NCI-H1930 (cell line): ENCODE measurements at regions not wholly inside any gene's neighbourhood (a gene's known extent, or its start where the extent isn't known, plus 50 kb on each side); places are given as distances from the start of the nearest gene placed in this dataset.

Source experiments
- DNase-seq, 2 experiments: peaks; one replicate each; lab custom pipeline; 2025; lab: John Stamatoyannopoulos, UW

DNA sequence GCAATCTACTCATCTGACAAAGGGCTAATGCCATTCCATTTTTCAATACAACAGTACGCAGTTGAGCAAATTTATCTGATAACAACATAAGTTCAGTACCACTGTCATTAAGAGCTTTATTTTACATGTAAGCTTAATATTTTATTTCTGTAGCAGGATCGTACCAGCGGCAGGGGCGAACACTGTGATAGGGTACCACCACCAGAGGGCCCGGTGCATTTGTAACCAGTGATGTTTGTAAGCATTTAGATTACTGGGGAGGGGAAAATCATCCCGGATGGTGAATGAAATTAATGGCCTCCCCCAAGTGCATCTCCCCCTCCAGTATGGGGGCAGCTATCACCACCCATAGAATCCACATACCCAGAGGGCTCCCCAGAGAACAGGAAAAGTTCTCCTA is 179.0 kb downstream of the ADGRA3 start:
- no peak for DNase-seq

DNA sequence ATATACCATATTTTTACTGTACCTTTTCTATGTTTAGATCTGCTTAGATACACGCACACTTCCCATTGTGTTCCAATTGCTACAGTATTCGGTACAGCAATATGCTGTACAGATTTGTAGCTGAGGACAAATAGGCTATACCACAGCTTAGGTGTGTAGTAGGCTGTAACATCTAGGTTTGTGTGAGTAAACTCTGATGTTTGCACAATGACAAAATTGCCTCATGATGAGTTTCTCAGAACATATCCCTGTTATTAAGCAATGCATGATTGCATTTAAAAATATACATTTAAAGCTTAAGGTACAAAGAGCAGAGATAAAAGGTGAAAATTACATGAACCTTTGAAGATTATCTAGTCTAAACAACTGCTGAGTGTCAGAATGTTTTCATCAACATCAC is 181.7 kb downstream of the ADGRA3 start:
- no peak for DNase-seq

DNA sequence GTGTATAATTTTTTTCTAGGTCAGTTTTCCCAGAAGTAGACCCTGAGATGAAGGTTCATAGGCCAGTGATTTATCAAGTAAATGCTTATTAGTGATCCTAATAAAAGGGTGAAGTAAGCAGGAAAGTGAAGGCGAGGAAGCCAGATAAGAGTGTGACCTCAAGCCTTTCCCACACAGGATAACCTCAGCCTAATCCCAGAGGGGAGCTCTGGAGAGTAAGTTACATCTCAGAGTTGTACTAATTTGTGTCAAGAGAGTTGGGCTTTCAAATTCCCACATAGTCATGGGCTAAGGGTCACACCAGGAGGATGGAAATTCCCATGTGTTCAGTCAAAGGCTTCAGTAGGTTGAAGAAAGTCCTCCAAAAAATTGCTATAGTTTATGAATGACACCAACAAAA is 191.4 kb downstream of the ADGRA3 start:
- DNase-seq, result no peak

DNA sequence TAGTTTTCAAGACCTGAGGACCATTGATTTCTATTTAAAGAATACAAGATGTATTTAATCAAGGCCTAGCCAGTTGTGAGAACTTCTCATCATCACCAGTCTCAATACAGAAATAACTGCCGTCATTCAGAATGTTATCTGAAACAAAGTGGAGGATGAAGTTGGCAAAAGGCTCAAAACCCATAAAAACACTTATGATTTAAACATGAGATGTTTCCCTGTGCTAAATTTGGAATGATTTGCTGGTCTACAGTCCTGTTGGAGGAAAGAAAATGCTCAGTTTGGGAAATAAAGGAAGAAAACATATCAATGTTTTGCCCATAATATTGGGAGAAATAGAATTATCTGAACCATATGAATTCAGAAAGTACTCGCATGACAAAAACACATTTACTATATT is 192.2 kb downstream of the ADGRA3 start:
- DNase-seq, result no peak

DNA sequence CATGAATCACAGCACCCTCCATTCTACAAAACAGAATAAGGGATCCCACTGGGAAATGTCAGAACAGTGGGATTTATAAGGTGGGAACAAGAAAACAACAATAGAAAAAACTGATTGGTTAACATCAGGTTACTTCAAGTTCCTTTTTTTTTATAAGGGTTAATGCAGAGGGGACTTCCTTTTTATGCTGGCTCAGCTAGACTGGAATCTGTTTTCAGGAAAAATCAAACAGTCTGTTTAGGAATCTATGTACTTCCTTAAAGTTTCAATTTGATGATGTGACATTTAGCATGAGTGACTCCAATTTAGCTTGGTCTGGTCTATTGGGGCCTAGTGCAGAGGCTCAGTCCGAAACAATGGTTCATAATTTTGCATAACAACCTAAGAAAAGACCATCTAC is 192.9 kb downstream of the ADGRA3 start:
- no peak for DNase-seq

DNA sequence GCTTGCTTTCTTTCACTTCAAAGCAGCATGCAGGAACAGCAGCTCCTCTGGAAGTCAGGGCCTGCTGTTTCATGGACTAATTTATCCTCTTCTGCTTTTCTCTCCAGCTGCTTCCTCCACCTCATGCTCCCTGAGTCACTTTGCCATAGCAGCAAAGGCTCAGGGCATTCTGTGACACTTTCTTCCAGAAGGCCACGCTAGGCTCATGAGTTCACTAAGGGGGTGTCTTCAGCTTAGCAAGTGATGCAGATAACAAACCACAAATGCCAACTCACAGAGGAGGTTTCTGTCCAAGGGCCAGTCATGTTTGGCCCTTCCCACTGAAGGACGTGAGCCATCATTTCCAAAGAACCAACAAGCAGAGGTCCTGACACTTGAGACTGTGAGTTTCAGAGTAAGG is 200.2 kb downstream of the ADGRA3 start:
- DNase-seq, result no peak

DNA sequence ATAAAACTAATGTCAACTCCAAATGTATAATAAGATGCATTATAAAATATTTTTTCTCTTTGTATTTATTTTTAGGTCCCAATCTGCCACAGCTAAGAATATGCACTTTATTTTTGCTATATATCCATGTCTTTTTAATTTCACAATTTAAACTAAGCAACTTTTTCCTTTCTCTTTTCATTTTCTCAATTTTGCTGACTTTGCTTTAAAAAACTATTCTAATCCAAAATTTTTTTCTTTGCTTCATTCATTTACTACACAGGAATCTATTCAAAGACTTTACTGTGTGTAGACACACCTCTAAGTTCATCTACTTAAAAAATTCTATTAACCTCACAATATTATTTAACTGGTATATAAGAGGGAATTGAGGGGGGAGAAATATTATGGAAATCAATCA is 201.9 kb downstream of the ADGRA3 start:
- DNase-seq, result no peak

DNA sequence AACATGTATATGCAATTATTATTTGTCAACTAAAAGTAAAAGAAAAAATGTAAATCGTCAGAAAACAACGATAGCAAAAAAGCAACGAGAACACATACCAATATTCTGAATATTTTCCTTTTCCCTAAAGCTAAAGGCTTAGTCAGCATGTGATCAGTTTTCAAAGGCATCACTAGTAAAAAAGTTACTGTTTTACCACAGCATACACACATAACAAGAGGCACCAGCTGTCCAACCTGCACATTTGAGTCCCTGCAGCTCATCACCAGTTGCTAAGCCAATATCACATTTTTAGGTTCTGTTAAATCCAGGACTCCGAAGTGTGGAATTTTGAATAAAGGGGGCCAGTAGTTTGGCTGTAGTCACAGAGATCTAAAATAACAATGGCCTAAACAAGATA is 203.8 kb downstream of the ADGRA3 start:
- no peak for DNase-seq

DNA sequence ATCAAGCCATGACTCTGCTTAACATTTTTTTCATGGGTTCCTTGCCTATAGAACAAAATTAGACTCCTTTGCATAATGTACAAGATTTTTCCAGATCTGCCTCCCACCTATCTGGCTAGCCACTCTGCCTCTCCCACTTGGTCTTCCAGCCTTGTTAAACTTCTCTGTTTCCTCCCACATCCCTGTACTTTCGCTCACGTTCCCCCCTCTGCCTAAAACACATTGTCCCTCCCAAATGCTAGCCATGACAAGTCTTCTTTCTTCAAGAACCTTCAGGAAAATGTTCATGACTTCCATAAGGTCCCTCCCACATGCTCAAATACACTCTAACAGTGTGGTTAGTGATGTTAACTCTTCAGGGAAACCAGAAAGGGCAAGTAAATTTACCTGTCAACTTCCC is 214.6 kb downstream of the ADGRA3 start:
- DNase-seq, result no peak

DNA sequence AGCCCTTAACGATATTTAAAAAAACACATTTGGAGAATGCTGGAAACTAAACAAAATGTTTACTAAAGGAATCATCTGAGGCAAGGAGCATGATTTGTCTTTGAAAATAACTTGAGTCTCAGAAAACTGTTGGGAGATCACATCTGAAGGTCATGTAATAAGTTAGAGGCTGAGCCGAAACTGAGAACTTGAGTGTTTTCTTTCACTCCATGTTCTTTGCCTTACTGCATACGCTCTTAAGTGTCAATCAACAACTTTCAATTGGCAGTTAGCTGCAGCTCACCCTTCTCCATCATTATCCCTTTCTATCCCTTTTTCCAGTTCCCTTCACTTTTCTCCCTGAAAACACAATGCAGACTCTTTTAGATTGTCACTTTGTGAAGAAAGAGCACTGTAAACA is 216.2 kb downstream of the ADGRA3 start:
- DNase-seq, result no peak

DNA sequence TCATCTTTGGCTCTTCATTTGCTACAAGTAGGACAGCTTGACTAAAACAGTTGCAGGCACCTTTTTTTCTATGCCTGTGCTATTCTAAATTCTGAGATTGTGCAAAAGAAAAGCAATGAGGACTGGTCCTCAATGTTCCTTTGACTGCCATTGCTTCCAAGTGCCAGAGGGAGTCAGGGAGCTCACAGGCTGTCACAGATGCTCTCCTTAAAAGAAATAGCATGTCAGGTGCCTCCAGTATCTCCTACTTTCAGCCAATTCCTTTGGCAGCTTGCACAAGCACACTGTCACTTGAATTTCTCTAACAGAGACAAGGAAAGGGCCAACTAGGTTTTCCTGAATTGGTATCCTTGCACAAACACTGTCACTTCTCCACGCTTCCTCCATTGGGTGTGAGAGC is 228.2 kb downstream of the ADGRA3 start:
- no peak for DNase-seq

DNA sequence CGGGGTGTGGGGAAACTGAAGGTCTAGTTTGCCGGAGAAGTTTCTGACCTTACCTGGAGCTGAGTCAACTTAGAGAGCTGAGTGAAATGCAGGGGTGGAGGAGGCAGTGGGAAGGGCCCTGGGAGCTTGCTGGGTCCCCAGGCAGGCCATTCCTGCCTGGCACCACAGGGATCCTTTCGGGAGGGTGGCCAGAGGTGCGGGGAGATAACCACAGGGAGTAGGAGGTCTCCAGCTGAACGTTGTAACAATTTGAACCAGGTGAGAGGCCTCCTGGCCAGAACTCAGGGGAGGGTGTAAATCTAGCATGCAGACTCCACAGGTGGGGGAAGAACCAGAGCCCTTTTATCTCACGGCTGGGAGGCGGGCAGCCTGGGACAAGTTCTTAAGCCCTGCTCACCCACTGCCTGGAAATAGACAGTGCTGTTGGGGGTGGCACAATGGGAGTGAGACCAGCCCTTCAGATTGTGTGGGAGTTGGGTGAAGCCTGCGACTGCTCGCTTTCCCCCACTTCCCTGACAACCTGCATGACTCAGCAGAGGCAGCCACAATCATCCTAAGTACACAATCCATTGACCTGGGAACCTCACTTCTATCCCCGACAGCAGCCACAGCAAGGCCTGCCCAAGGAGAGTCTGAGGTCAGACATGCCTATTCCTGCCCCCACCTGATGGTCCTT is 247.4 kb downstream of the ADGRA3 start:
- no peak for DNase-seq

DNA sequence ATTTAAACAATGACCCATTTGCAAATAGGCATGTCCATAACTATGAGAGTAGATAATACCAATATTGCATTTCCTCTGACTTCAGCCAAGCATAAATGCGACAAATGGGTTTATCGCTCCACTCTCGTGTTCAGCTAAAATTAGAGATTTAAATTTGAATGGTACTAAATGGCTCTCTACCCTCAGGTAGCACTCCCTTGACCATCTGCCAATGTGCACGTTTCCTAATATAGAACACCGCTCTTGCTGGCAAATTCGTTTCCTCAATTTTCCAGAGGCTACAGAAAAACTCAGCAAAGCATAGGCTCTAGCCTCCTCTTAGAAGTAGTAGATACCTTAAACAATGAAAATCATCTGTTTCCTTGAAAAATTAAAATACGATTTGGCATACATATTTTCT is 251.6 kb downstream of the ADGRA3 start:
- DNase-seq, result peak in 1 of 2 experiments; percentile 54

DNA sequence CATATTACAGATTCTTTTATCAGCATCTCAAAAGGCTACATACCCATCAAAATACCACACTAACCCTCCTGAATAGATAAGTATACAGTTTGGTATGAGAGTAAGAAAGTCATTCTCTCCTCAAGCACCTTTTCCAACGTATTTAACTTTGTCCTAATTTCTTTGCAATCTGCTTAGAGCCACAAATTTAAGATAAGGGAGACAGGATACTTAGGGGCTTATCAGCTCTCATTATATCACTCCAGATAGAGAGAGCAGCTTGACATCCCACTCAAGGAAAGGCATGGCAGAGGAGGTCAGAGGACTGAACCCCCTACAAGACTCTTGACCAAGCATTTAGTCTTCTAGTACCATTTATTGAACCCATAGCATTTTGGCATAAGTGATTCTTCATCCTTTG is 262.4 kb downstream of the ADGRA3 start:
- no peak for DNase-seq

DNA sequence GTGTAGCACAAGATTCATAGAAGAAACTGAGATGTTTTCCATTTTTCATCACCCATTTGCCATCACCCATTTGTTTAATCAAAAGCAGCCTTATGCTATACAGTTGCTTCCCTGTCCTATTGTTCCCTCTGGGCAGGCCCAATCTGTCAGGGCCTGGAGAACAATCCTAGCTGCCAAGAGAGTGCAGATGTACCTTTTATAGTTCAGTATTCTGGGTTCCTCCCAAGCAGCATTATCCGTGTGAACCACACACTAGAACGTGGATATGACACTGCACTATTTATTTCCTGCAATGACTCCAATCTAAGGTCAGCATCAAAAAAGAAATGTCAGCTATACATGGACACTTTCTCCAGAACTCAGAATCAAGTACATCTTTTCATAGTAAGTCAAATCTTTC is 269.0 kb downstream of the ADGRA3 start:
- no peak for DNase-seq

DNA sequence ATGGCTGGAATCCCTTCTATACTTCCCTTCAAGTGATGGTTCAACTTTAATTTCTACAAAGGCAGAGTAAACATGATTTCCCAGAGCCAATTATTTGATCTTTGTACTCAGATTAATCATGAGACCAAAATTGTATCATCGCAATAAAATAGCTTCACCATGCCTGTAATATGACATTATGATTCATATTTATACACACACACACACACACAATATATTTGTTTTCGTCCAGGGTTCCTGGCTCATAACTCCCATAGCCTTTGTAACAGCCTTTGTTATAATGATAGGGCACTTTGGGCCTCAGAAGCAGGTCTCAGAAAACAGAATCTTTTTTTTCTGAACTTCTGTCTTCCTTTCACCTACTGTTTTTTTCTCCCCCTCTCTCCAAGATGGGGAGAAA is 270.6 kb downstream of the ADGRA3 start:
- DNase-seq, result no peak

DNA sequence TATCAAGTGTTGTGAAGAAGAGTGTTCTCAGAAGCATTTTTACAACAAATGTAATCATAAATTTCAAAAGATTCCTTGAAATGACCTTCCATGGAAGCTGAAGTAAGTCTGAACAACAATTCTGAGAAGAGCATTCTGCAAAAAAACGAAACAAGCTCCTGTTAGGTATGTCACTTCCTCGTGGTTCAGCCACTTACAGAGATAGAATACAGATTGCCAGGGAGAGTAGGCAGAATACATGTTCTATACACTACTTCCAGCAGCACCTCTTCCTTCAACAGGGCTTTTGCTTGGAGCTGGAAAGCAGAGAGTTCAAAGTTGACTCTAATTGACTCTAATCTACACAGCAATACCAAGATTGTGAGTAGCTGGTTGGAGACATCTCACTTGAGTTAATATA is 274.5 kb downstream of the ADGRA3 start:
- DNase-seq, result no peak

DNA sequence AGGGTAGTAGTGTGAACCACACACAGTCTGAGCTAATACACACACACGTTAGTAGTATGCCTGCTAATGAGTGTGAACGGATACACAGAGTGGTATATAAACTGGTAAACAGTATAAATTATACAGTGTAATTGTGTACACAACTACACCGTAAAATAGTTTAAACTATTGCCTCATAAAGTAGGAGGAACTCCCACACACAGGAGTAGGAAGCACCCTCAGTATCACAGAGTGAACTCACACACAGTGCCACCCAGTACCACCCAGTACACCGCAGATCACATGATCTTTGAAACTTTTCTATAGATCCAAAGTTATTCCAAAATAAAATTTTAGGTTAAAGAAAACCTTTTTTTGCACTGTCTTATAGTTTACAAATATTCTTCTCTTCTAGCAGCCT is 275.1 kb downstream of the ADGRA3 start:
- DNase-seq, result no peak

DNA sequence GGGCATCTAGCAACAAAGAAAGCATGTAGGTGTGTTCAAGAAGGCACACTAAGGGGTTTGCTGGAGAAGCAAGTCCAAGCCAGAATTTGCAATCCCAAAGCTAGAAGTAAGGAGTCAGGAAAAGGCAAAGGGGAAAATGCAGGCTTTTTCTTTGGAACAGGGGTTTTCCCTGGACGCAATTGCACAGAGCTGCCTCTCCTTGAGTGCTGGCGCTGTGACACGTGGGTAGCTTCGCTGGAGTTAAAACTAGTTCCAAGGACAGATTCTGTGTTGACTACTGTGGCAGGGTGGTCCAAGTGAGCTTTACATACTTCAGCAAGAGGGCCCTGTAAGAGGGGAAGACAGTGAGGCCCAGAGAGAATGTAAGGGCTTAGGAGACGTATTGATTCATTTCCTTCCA is 277.1 kb downstream of the ADGRA3 start:
- no peak for DNase-seq

DNA sequence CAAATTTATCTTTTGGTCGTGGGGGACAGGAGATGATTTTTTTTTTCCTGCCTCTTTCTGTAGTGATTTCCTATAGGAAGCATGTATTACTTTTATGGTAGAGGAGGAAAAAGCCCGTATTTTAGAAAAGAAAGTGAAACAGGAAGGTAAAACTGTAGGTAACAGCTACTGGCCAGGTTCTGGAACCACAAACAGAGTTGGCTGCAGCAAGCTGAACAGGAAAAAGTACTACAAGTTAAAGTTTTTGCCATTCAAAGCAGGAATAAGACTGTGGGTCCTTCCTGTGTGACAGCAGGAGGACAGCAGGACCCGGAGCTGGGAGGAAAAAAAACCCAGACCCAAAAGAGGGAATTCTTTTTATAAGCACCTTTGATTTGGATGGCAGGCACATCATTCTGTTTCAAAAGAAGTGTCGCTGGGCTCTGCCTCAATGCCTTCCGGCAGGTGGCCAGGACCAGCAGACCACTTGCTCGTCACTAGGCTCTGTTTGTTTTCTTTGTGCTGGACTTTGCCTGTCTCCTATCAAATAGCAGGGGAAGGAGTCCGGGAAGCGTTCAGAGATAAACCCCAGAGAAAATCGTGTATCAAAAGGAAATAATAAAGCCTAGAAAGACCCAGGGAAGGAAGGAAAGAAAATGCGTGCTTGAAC is 277.9 kb downstream of the ADGRA3 start:
- no peak for DNase-seq

DNA sequence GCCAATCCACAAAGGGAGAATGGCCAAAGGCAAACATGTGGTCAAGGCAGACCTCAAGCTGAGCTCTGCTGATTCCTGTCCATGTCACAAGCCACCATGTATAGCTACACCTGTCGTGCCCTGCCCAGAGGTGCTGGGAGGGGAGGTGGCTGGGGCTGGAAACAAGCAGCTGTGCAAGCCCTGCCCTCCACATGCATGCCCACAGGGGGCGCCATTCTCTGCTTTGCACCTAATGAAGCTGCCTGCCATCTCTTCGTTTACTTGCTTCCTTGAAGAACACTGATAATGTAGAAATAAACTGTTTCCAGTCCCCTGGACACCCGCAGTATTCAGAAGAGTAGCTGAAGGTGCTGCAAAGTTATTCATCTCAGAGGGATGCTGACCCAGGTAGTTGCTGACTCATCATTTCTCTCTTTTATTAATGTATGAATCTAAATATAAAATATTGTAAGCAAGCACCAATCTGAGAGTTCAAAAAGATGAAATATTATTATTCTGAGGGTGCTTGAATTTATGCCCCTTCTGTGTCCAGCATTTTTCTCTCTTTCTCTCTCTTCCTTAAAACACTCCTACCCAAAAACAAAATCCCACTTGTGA is 278.6 kb downstream of the ADGRA3 start:
- DNase-seq, result peak in 1 of 2 experiments; percentile 0

DNA sequence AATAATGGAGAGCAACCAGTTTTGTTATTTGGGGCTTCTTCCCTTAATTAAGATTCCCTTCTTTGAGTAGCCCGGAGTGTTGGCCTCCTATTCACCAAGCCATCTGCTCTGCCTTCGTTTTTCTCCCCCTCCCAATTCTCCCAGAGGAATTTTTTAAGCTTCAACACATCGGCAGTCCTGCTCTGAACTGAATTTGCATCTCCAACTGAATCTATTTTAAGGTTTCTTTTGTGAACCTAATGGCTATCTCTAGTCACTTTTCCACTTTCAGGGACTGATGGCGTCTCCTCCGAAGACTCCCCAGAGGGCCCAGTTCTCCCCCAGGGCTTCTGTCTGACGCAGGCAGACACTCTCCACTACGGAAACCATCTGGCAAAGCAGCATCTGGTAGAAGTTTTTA is 280.2 kb downstream of the ADGRA3 start:
- no peak for DNase-seq

DNA sequence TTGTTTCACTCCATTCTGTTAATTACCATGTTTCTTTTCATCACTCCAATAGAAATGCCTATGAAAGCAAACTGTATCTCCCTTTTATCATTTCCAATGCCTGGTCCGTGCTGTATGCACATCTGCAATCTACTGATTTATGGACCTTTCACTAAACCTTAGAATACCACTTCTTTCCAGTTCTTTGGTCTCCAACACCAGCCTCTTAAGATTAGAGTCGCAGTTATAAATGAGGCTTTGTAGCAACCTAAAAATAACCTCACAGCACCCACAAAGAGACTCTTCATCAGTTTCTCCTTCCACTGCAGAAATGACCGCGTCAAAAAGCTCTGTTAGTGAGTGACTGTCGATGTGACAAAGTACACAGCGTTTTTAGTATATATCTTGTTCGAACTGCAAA is 282.6 kb downstream of the ADGRA3 start:
- no peak for DNase-seq

DNA sequence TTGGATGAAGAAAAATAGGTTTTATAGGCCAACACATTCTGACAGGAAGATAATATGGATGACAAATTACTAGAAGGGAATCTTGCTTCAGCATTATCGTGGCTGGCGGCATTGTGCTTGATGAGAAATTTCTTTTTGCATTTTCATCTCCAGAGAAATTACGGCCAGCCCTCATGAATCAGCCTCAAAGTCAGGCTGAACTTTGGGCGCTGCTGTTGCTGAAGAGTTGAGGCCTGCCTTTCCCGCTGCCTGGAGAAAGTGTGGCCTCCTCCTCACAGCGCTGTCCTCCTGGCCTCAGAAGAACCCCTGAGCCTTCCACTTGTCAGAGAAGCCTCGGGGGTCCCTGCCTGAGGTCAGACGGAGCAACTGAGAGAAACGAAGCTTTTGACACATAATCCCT is 272.4 kb upstream of the KCNIP4 start:
- DNase-seq, result no peak
